ENCODE measurements at regions not wholly inside any gene's neighbourhood (a gene's known extent, or its start where the extent isn't known, plus 50 kb on each side); places are given as distances from the start of the nearest gene placed in this dataset.

DNA sequence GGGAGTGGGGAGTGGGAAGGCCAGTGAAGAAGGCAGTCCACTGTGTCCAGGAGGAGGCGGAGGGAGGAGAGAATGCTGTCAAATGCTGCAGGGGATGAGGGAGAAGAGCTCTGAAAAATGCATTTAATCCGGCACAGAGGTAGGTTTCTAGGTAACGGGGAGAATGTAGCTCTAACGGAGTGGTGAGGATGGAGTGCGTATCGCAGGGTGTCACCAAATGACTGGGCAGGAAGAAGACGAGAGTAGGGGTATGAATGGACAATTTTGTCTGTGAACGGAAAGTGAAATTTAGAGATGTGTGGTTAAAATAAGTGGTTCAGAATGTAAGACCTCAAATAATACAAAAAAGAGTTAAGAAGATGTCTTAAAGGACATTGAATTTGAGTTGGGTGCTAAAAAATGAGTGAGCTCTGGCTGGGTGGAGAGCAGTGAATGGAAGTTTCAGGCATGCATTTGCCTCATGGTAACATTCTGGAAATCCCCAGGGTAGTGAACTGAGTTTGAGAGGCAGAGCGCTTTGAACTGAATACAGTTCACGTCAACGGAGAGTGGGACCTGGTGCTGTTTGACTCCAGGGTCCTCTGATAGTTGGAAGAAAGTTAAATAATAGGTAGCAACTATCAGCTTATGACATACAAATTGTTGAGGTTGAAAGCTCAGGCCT, 81.3 kb upstream of the CADM1 start (continued):
- TF ChIP-seq, protein P1, sequence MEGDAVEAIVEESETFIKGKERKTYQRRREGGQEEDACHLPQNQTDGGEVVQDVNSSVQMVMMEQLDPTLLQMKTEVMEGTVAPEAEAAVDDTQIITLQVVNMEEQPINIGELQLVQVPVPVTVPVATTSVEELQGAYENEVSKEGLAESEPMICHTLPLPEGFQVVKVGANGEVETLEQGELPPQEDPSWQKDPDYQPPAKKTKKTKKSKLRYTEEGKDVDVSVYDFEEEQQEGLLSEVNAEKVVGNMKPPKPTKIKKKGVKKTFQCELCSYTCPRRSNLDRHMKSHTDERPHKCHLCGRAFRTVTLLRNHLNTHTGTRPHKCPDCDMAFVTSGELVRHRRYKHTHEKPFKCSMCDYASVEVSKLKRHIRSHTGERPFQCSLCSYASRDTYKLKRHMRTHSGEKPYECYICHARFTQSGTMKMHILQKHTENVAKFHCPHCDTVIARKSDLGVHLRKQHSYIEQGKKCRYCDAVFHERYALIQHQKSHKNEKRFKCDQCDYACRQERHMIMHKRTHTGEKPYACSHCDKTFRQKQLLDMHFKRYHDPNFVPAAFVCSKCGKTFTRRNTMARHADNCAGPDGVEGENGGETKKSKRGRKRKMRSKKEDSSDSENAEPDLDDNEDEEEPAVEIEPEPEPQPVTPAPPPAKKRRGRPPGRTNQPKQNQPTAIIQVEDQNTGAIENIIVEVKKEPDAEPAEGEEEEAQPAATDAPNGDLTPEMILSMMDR (IDR thresholded peaks at IDR 0.05): no peak
- no peak for TF ChIP-seq PBX3 (IDR thresholded peaks at IDR 0.05)
- TF ChIP-seq EP300 (IDR thresholded peaks at IDR 0.05): no peak

DNA sequence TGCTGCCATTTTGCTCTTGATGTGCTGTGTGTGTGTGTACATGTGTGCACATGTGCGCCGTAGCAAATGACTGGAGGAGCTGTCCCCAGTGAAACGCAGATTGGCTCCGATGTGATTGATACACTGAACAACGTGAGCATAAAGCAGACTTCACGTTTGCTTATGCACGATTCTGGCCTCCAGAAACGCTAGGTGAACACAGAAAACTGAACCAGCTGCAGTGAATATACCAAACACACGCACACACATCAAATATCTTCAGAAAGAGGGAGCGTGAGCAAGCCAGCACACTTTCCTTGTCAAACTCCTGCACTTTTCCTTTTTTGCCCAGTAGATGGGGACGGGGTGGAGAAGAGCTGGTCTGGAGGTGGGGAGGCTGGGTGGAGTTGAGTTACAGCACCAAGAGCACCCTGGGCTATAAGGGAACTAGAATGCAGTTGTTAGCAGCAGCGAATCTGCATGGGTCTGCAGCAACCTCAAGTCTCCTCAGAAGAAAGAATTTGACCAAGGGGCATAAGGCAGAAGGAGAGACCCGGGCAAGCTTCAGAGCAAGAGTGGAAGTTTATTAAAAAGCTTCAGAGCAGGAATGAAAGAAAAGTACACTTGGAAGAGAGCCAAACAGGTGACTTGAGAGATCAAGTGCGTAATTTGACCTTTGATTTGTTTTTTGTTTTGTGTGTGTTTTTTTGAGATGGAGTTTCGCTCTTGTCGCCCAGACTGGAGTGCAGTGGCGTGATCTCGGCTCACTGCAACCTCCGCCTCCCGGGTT, 77.8 kb upstream of the CADM1 start:
- ATAC-seq: peak in 1 of 2 experiments; percentile 60; a peak in 2 of 6 replicates
- 0 out of 3 replicates have a peak, but pooled peaks cover 3% of the 10 kb centered on the region for H3K4me1 ChIP-seq
- TF ChIP-seq HOXB5 (CRISPR knock-in tag; IDR thresholded peaks at IDR 0.05) (no peak), TP53 (CRISPR knock-in tag; IDR thresholded peaks at IDR 0.05) (no peak), ZC3H11A (IDR thresholded peaks at IDR 0.05) (no peak), CBX2 (IDR thresholded peaks at IDR 0.05; ENCODE audit: borderline replicate concordance, low read depth) (no peak), FOSB (CRISPR knock-in tag; IDR thresholded peaks at IDR 0.05) (no peak), EHF (CRISPR knock-in tag; IDR thresholded peaks at IDR 0.05) (no peak), PHF8 (IDR thresholded peaks at IDR 0.05; ENCODE audit: borderline replicate concordance, low read depth) (no peak), SMC3 (IDR thresholded peaks at IDR 0.05) (no peak), GATA3 (IDR thresholded peaks at IDR 0.05; ENCODE audit: borderline replicate concordance) (no peak), HDAC2 (IDR thresholded peaks at IDR 0.05) (no peak), EP300 (IDR thresholded peaks at IDR 0.05) (no peak), SREBF2 (IDR thresholded peaks at IDR 0.05) (no peak), EHMT2 (IDR thresholded peaks at IDR 0.05; ENCODE audit: low read depth) (no peak), NPAS2 (CRISPR knock-in tag; IDR thresholded peaks at IDR 0.05; ENCODE audit: borderline replicate concordance) (no peak), KDM5A (IDR thresholded peaks at IDR 0.05) (no peak), ELK1 (IDR thresholded peaks at IDR 0.05; ENCODE audit: low read depth, low read length) (no peak), ZFP36 (IDR thresholded peaks at IDR 0.05; ENCODE audit: borderline replicate concordance, partially characterized antibody) (no peak), TFCP2L1 (CRISPR knock-in tag; IDR thresholded peaks at IDR 0.05) (no peak)
- DNase-seq (ENCODE audit: low read depth in 1 of 2, low spot score in 1 of 2): peak in 1 of 2 experiments; percentile 9
- no peaks in the 10 kb centered on the region for H3K9me3 ChIP-seq
- ChIA-PET POLR2A (no interaction called here), CTCF (no interaction called here)
- no peak overlapping the region for H3K4me3 ChIP-seq
- H3K4me2 ChIP-seq: no peak overlapping the region; the same call in 2 of the 3 replicates
- WGBS (ENCODE audit: missing lambda C conversion rate): 64% methylated on average over 20 of the region's 20 CpGs
- FAIRE-seq: no peak
- no peak overlapping the region for H3K27ac ChIP-seq
